NB4 (cell line): ENCODE measurements at regions not wholly inside any gene's neighbourhood (a gene's known extent, or its start where the extent isn't known, plus 50 kb on each side); places are given as distances from the start of the nearest gene placed in this dataset.

Experiments used
- MYC ChIP-seq: IDR thresholded peaks from 2 replicates; pipeline ENCODE4 v1.6.1; 2011; ENCODE audit warnings: low read depth, low read length
- POLR2A ChIP-seq: IDR thresholded peaks from 2 replicates; pipeline ENCODE4 v1.6.1; 2011; ENCODE audit warnings: mild to moderate bottlenecking; ENCODE audit not compliant: insufficient read length; ENCODE audit errors: extremely low read depth
- TF ChIP-seq, protein P1 (sequence below): IDR thresholded peaks from one replicate; pipeline ENCODE4 v1.5.1; 2012; ENCODE audit warnings: low read depth, low read length
- TF ChIP-seq, protein P2 (sequence below): IDR thresholded peaks from 2 replicates; pipeline ENCODE4 v1.6.1; 2011; ENCODE audit warnings: low read depth, low read length

DNA sequence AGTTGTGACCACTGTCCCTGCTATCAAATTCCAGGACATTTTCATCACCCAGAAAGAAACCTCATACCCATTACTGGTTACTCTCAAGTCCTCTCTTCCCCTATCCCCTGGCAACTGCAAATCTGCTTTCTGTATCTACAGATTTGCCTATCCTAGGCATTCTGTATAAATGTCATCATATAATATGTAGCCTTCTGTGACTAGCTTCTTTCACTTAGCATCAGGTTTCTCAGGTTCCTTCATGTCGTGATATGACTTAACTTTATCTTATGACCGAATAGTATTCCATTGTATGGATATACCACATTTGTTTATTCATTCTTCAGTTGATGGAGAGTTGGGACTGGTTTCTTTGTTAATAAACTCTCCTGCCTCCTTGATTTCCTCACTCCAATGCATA lies 60.5 kb downstream of the PMAIP1 start:
- TF ChIP-seq, protein P1, sequence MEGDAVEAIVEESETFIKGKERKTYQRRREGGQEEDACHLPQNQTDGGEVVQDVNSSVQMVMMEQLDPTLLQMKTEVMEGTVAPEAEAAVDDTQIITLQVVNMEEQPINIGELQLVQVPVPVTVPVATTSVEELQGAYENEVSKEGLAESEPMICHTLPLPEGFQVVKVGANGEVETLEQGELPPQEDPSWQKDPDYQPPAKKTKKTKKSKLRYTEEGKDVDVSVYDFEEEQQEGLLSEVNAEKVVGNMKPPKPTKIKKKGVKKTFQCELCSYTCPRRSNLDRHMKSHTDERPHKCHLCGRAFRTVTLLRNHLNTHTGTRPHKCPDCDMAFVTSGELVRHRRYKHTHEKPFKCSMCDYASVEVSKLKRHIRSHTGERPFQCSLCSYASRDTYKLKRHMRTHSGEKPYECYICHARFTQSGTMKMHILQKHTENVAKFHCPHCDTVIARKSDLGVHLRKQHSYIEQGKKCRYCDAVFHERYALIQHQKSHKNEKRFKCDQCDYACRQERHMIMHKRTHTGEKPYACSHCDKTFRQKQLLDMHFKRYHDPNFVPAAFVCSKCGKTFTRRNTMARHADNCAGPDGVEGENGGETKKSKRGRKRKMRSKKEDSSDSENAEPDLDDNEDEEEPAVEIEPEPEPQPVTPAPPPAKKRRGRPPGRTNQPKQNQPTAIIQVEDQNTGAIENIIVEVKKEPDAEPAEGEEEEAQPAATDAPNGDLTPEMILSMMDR = no peak
- TF ChIP-seq MYC (no peak), POLR2A (no peak)
- TF ChIP-seq, protein P2, sequence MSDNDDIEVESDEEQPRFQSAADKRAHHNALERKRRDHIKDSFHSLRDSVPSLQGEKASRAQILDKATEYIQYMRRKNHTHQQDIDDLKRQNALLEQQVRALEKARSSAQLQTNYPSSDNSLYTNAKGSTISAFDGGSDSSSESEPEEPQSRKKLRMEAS = no peak
